Natural killer cell (primary cell): ENCODE measurements at regions not wholly inside any gene's neighbourhood (a gene's known extent, or its start where the extent isn't known, plus 50 kb on each side); places are given as distances from the start of the nearest gene placed in this dataset.
"Not testable (repeated sequence)": the region's sequence is repeated elsewhere in the genome, so short reads cannot be mapped to it uniquely, and the experiment has no call there.

Experiments used
- ATAC-seq, 3 donors: fragments of 150-1000 bp in 2 of 3; fragments of 200-7000 bp in 1 of 3; cut with Tn5 transposase; 1 replicate in 1 of 3; 2 replicates in 2 of 3; pipeline ENCODE4 v1.10.0; 2021; ENCODE audit warnings: mild to moderate bottlenecking in 2 of 3, moderate library complexity in 2 of 3
- DNase-seq, 2 donors: peaks; one replicate each; pipeline versions ENCODE4 v3.0.0 to v3.0.0-alpha.2; 2013 to 2021; ENCODE audit warnings: mixed read lengths in 1 of 2
- H3K27ac ChIP-seq: one replicate; pipeline ENCODE4 v1.5.1; 2013; ENCODE audit warnings: mild to moderate bottlenecking, low read length
- H3K27me3 ChIP-seq: one replicate; pipeline ENCODE4 v1.6.1; 2013; ENCODE audit warnings: low read length; ENCODE audit not compliant: control insufficient read depth, insufficient read depth
- H3K36me3 ChIP-seq: one replicate; pipeline ENCODE4 v1.6.1; 2013; ENCODE audit warnings: low read length; ENCODE audit not compliant: control insufficient read depth, insufficient read depth
- H3K4me1 ChIP-seq: one replicate; pipeline ENCODE4 v1.6.1; 2013; ENCODE audit warnings: low read length; ENCODE audit not compliant: control insufficient read depth, insufficient read depth
- H3K4me3 ChIP-seq: one replicate; pipeline ENCODE4 v1.5.1; 2013; ENCODE audit warnings: low read length
- H3K9me3 ChIP-seq: one replicate; pipeline ENCODE4 v1.6.1; 2013; ENCODE audit warnings: low read length; ENCODE audit not compliant: control insufficient read depth, insufficient read depth
- H3K27ac Mint-ChIP-seq, 2 donors: one replicate each; pipeline ENCODE4 v1.8.0; 2022; ENCODE audit warnings: mild to moderate bottlenecking in 2 of 2, mixed read lengths in 2 of 2, moderate library complexity in 1 of 2
- H3K27me3 Mint-ChIP-seq, 2 donors: one replicate each; pipeline ENCODE4 v1.8.0; 2022; ENCODE audit warnings: low read depth in 2 of 2, mixed read lengths in 2 of 2
- H3K36me3 Mint-ChIP-seq: one replicate; pipeline ENCODE4 v1.8.0; 2022; ENCODE audit warnings: mixed read lengths
- H3K4me1 Mint-ChIP-seq, 2 donors: one replicate each; pipeline ENCODE4 v1.8.0; 2022; ENCODE audit warnings: mixed read lengths in 2 of 2
- H3K4me3 Mint-ChIP-seq: one replicate; pipeline ENCODE4 v1.8.0; 2022; ENCODE audit warnings: mild to moderate bottlenecking, moderate library complexity, mixed read lengths
- H3K9me3 Mint-ChIP-seq, 2 donors: one replicate each; pipeline ENCODE4 v1.8.0; 2022; ENCODE audit warnings: mixed read lengths in 2 of 2
- CTCF ChIP-seq: fragments of 200-600 bp; IDR thresholded peaks from one replicate; pipeline ENCODE4 v1.8.0; 2022; ENCODE audit warnings: antibody characterized with exemption
- WGBS: methylation state at CpG from one replicate; pipeline ENCODE4 v1.1.7; 2013; ENCODE audit warnings: missing lambda C conversion rate; ENCODE audit not compliant: insufficient coverage; 5-methylcytosine and 5-hydroxymethylcytosine counted together
- intact Hi-C: fragments of 100-400 bp; cut with micrococcal nuclease; formaldehyde crosslinking; loops from one replicate; pipeline ENCODE4 v1.14.2; 2022

- no peak overlapping the region for H3K27ac ChIP-seq
- Mint-ChIP-seq H3K27ac (no peak overlapping the region), H3K9me3 (peaks cover 0 to 2% of the 10 kb centered on the region in 2 donors), H3K4me3 (no peak overlapping the region), H3K4me1 (no peaks in the 10 kb centered on the region), H3K27me3 (peaks cover 0 to 6% of the 10 kb centered on the region in 2 donors), H3K36me3 (no peaks in the 10 kb centered on the region)
- intact Hi-C loops = no loop called here
- no peaks in the 10 kb centered on the region for H3K4me1 ChIP-seq
- DNase-seq = no peak
- no peaks in the 10 kb centered on the region for H3K9me3 ChIP-seq
- no peaks in the 10 kb centered on the region for H3K27me3 ChIP-seq
- no peak overlapping the region for H3K4me3 ChIP-seq
- 100% methylated on average over 1 of the region's 1 CpG for WGBS
- TF ChIP-seq CTCF = no peak
- no peaks in the 10 kb centered on the region for H3K36me3 ChIP-seq
- no peak for ATAC-seq
Measured at GRCh38 chrX:46226422-46226821, 318.8 kb downstream of the ZNF674 start.

GRCh38 chrX:46223499-46223898 lies 321.7 kb downstream of the ZNF674 start:
- H3K4me1 Mint-ChIP-seq, intact Hi-C loops: not testable (repeated sequence)

GRCh38 chrX:46220822-46221221 lies 324.4 kb downstream of the ZNF674 start:
- TF ChIP-seq CTCF = no peak
- no peaks in the 10 kb centered on the region for H3K9me3 ChIP-seq

More at GRCh38 chrX:46223499-46223898, 321.7 kb downstream of the ZNF674 start:
- not testable (repeated sequence) for H3K27ac ChIP-seq, H3K9me3 Mint-ChIP-seq, H3K4me3 Mint-ChIP-seq, ATAC-seq, H3K36me3 Mint-ChIP-seq, H3K36me3 ChIP-seq, H3K4me1 ChIP-seq, H3K27ac Mint-ChIP-seq, H3K9me3 ChIP-seq, H3K27me3 ChIP-seq, DNase-seq, H3K4me3 ChIP-seq
- H3K27me3 Mint-ChIP-seq = peaks cover 0 to 12% of the 10 kb centered on the region in 2 donors

GRCh38 chrX:46218373-46218772 lies 326.8 kb downstream of the ZNF674 start:
- no peak overlapping the region for H3K27ac Mint-ChIP-seq
- no peaks in the 10 kb centered on the region for H3K36me3 Mint-ChIP-seq
- peaks cover 0 to 2% of the 10 kb centered on the region in 2 donors for H3K9me3 Mint-ChIP-seq
- intact Hi-C loops = no loop called here
- ATAC-seq (no peak), DNase-seq (no peak)
- H3K4me3 Mint-ChIP-seq = no peak overlapping the region
- no peaks in the 10 kb centered on the region for H3K4me1 Mint-ChIP-seq
- Histone ChIP-seq H3K4me1 (no peaks in the 10 kb centered on the region), H3K4me3 (no peak overlapping the region), H3K27ac (no peak overlapping the region), H3K9me3 (no peaks in the 10 kb centered on the region), H3K27me3 (no peaks in the 10 kb centered on the region), H3K36me3 (no peaks in the 10 kb centered on the region)
- peaks cover 3 to 40% of the 10 kb centered on the region in 2 donors for H3K27me3 Mint-ChIP-seq
- TF ChIP-seq CTCF = no peak
- WGBS = 79% methylated on average over 1 of the region's 1 CpG

More at GRCh38 chrX:46220822-46221221, 324.4 kb downstream of the ZNF674 start:
- no peak overlapping the region for H3K4me3 ChIP-seq
- Mint-ChIP-seq H3K9me3 (peaks cover 0 to 2% of the 10 kb centered on the region in 2 donors), H3K27me3 (peaks cover 0 to 20% of the 10 kb centered on the region in 2 donors), H3K27ac (no peak overlapping the region), H3K4me1 (no peaks in the 10 kb centered on the region), H3K36me3 (no peaks in the 10 kb centered on the region), H3K4me3 (no peak overlapping the region)
- intact Hi-C loops = no loop called here
- H3K36me3 ChIP-seq = no peaks in the 10 kb centered on the region
- no peaks in the 10 kb centered on the region for H3K27me3 ChIP-seq
- H3K4me1 ChIP-seq = no peaks in the 10 kb centered on the region
- no peak for ATAC-seq
- DNase-seq = no peak
- WGBS = 100% methylated on average over 1 of the region's 3 CpGs
- H3K27ac ChIP-seq = no peak overlapping the region
